GM19438 (cell line): ENCODE measurements at regions not wholly inside any gene's neighbourhood (a gene's known extent, or its start where the extent isn't known, plus 50 kb on each side); places are given as distances from the start of the nearest gene placed in this dataset.
"Not testable (repeated sequence)": the region's sequence is repeated elsewhere in the genome, so short reads cannot be mapped to it uniquely, and the experiment has no call there.

Source experiments
- ATAC-seq: cut with Tn5 transposase; IDR thresholded peaks from one replicate; pipeline ENCODE4 v1.9.1; 2021; ENCODE audit warnings: low read depth; ENCODE audit not compliant: unreplicated experiment

DNA sequence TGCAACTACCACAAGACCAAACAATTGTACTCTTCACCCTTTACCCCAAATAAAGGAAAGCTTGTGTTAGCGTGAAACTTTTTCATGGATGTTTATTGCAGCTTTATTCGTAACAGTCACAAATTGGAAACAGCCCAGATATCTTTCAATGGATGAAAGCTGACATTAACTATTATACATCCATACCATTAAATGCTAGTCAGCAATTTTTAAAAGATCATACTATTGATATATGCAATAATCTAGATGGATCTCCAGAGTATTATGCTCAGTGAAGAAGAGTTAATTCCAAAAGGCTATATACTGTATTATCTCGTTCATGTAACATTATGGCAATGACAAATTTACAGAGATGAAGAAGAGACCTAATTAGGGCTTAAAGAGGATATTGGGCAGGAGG is 1491.2 kb upstream of the CDH8 start:
- ATAC-seq: no peak

- ATAC-seq: no peak
These were observed 1480.2 kb upstream of the CDH8 start for GRCh38 chr16:63516394-63516793.

- no peak for ATAC-seq
These were observed 1476.7 kb upstream of the CDH8 start for GRCh38 chr16:63512910-63513309.

GRCh38 chr16:63497408-63497807 is 1461.2 kb upstream of the CDH8 start:
- ATAC-seq: no peak

DNA sequence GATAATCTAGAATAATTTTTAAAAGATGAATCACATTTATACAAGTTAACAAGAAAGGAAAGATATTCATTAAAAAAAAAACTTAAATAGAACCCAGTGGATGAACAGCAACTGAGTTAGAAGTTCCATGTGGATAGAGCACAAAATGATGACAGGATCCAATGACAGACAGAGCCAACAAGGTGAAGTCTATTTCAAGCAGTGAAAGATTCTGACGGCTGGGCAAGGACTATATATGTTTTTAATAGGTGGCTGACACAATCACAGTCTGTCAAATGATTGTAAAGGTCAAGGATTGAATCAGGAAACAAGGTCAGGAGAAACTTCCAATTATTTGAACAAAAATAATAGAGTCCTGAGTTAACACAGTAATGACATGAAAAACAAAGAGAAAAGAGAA is 1460.0 kb upstream of the CDH8 start:
- no peak for ATAC-seq

- ATAC-seq: no peak
These were observed 1452.7 kb upstream of the CDH8 start for GRCh38 chr16:63488955-63489354.

- ATAC-seq: no peak
These were observed 1444.8 kb upstream of the CDH8 start for GRCh38 chr16:63481060-63481459.

DNA sequence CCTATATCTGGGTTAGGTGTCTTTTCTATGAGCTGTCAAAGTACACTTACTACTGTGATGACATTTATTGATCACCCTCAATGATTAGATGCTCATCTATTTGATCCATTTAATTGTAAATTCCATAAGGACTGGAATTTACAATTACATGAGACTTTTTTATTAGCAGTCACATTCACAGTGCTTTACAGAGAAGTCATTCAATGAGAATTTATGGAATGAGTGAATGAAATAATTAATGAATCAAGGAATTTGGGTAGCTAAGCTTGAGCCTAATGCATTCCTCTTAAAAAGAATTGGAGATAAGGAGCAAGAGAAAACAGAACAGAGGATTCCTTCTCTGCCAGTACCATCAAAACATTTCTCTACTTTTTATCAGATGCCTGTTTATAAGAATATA is 1437.5 kb upstream of the CDH8 start:
- no peak for ATAC-seq

- no peak for ATAC-seq
These were observed 1431.3 kb upstream of the CDH8 start for GRCh38 chr16:63467513-63467912.

DNA sequence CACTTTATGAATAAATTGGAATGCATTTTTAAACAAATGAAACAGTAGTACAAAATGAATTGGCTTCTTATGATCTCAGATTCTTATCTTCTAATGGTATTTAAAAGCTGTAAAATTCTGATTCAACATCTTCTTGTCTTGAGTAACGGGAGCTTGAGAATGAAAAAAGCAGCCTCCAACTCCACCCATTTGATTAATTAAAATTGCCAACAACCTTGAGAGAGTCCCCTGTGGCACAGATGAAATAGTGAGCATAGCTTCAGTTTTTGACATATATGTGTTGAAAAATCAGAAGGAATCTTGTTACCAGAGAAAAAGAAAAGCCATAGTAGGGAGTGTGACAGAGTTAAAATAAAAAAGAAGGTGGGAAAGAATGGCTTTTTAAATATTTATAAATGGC is 1426.1 kb upstream of the CDH8 start:
- ATAC-seq: no peak

DNA sequence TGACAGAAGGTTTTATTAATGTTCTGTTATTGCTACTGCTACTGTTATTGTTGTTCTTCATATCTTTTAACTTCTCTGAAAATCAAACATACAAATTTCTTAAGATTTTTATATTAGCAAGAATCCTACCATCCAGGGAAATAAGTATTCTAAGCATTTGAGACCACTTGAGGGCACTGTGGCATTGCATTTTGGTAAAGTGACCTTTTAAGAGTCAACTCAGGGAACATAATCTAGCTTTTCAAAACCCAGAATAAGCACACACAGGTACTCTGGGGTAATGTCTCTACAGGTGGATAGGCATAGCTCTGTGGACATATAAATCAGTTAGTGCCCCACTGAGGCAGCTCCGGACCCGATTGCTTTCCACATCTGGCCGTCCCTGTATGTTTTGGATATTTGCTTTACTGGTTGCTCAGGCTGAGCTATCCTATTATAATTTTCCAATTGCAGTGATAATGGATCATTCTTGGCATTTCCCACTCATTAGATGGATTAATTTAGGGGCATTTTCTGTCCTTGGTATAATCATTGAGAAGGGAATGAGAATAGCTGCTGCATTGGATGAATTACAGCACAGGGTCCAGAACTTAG is 1425.1 kb upstream of the CDH8 start:
- no peak for ATAC-seq

DNA sequence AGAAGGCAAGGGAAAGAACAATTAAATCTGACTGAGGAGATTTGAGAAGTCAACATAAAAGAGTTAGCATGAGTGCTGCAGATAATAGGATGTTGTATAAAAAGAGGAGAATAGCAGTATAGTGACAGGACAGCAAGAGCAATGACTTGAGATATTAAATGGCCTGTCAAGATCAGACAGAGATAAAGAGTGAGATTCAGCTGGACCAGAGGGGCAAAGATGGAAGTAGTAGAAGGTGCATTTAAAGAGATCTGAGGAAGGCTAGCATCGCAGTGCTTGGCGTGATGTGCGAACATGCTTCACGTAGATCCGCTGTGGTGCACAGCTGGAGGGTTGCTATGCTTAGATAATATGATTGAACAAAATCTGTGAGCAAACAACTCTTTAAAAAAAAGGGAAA is 1422.6 kb upstream of the CDH8 start:
- ATAC-seq: no peak

DNA sequence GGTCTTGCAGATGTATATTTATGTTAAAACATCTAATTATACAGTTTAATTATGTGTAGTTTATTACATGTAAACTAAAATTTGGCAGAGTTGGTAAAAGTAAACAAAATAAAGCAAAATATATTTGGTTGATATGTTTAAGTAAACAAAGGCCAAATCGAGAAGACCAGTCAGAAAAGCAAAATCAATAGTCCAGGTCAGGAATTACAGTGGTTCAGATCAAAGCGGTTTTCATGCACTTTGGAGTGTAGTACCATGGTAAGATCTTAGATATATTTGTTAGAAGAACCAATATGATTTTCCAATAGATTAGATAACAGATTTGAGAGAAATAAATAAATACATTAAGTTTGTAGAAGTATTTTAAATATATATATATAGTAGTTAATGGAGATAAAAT is 1421.6 kb upstream of the CDH8 start:
- ATAC-seq: no peak

DNA sequence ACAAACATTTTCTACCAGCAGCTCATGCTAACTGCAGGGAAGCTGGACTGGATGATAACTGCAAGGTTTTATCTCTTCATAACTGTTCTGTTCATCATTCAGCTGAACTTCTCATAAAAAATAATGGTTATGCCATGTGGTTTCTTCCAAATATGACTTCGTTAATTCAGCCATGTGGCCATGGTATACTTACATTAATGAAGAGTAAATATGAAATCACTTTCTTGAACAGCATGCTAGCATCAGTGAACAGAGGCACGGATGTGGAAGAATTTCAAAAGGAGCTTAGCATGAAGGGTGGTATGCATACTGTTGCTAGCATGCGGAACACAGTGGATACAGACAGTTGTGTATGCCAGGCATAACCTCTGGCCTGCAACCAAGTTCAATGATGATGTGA is 1417.0 kb upstream of the CDH8 start:
- no peak for ATAC-seq

DNA sequence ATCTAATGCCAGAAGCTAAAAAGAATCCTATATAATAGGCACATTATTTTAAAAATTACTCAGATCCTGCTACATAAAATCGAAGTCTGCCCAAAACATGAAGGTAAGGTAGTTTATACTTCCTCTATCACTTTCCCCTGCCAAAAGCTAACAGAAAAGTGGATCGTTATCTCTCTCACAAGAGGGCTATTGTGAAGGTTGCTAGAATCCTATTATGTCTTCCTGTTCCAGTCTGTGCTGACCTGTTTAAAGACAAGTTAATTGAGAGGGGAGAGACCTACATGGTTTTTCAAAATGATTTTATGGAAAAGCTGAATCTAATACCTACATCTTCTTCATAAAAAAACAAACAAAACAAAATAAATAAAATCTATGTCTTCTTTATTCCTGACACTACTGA is 1410.9 kb upstream of the CDH8 start:
- ATAC-seq: no peak

DNA sequence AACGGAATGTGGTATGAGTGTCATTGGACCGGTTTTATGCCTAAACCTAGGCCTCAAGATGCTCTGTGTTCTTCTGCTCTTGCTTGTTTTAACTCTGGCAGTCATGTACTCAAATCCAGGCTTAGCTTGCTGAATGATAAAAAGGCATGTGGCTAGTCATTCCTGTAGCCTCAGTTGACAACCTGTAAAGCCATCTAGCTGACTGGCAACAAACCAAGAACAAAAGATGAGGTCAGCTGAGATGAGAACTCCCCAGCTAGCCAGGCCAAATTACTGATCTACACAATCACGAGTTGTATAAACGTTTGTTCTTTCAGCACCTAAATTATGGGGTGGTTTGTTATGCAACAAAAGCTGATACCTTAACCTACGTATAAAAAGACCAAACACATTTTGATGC is 1406.0 kb upstream of the CDH8 start:
- ATAC-seq: no peak

DNA sequence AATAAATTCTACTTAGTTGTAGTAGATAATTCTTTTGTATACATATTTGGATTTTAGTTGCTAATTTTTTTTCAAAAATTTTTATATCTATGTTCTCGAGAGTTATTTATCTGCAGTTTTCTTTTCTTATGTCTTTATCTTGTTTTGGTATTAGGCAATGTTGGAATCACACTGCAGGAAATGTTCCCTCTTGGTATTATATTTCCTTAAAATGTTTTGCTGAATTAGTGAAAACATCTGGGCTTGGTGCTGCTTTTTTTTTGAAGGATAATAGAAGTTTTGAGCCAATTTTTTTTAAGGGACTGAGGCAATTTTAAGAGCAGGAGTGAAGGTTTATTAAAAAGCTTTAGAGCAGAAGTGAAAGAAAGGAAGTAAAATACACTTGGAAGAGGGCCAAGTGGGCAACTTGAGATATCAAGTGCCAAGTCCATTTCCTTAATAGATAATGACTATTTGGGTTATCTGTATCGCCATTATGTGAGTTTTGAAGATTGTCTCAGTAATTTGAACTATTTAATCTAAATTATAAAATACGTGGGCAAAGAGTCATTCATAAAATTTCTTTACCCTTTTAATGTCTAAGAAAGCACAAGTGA is 1390.1 kb upstream of the CDH8 start:
- no peak for ATAC-seq

- ATAC-seq: no peak
These were observed 1386.5 kb upstream of the CDH8 start for GRCh38 chr16:63422715-63423114.

DNA sequence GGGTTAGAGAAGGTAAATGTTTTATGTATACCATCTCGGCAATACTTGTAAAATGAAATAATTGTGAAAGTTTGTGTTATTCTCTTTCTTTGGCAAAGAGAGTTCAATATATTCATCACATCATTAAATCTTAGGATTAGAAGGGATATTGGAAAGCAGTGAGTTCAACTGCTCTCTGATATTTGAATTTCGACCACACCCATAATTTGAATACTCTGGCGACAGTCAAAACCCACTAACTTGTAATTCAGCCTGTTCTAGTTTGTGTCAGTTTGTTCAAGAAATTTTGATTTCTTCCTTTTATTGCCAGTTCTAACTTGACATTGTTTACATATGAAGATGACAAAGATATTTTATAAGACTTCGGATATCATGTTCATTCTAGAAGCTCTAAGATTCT is 1380.5 kb upstream of the CDH8 start:
- no peak for ATAC-seq

GRCh38 chr16:63415014-63415413 is 1378.8 kb upstream of the CDH8 start:
- ATAC-seq: no peak

DNA sequence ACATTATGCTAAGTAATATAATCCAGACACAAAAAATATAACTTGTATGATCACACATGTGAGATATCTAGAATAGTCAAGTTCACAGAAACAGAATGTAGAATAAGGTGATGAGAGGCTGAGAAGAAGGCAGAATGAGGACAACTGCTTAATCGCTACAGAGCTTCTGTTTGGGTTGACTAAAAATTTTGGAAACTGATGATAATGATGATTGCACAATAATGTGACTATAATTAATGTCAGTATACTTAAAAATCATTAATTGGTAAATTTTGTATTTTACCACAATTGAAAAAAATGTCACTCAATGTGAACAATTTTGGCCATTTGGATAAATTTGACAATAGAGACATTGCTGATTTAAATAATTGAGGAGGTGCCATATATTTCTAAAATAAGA is 1374.4 kb upstream of the CDH8 start:
- ATAC-seq: no peak

- ATAC-seq: no peak
These were observed 1367.6 kb upstream of the CDH8 start for GRCh38 chr16:63403792-63404191.

- ATAC-seq: not testable (repeated sequence)
These were observed 1352.0 kb upstream of the CDH8 start for GRCh38 chr16:63388277-63388676.
